HG03095 (cell line): ENCODE measurements at regions not wholly inside any gene's neighbourhood (a gene's known extent, or its start where the extent isn't known, plus 50 kb on each side); places are given as distances from the start of the nearest gene placed in this dataset.
"Not testable (repeated sequence)": the region's sequence is repeated elsewhere in the genome, so short reads cannot be mapped to it uniquely, and the experiment has no call there.

Experiments
- ATAC-seq: cut with Tn5 transposase; IDR thresholded peaks from one replicate; pipeline ENCODE4 v1.9.1; 2021; ENCODE audit warnings: moderate library complexity; ENCODE audit not compliant: unreplicated experiment

DNA sequence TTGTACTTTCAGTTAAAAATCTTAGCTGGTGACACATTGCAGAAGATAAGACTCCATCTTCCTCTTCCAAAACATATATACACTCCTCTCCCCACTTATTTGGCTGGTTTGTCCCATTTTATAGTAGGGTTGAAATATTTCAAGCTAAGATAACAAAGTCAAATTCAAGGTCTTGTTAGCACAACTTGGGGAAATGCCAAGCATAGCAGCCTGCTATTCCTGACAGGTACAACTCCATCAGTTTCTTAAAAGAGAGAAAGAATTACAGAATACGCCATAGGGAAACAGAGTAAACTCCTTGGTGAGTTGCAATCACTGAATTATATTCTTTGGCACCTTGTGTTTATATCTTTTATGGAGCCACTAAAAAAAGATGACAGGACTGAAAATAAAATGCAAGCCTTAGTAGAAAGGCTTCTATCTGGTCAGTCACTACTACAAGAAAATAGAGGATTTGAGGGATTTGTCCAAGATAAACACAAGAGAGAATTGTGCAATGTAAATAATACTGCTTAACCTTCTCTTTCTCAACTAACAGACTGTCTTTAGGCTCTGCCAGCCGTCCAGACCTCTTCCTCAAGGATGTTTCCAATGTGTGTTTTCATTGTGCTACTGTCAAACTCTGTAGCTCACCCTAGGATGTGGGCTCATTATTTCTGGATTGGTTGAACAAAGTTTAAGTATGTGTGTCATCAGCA, 170.3 kb downstream of the VEGFC start:
- ATAC-seq, result no peak

DNA sequence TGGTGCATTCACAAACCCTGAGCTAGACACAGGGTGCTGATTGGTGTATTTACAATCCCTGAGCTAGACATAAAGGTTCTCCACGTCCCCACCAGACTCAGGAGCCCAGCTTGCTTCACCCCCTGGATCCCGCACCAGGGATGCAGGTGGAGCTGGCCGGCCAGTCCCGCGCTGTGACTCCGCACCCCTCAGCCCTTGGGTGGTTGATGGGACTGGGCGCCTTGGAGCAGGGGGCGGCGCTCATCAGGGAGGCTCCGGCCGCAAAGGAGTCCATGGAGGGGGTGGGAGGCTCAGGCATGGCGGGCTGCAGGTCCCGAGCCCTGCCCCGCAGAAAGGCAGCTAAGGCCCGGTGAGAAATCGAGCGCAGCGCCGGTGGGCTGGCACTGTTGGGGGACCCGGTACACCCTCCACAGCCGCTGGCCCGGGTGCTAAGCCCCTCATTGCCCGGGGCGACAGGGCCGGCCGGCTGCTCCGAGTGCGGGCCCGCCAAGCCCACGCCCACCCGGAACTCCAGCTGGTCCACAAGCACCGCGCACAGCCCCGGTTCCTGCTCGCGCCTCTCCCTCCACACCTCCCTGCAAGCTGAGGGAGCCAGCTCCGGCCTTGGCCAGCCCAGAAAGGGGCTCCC, 167.6 kb downstream of the VEGFC start:
- not testable (repeated sequence) for ATAC-seq

- ATAC-seq, result no peak
Observed at GRCh38 chr4:176627916-176628315, 164.8 kb downstream of the VEGFC start.

DNA sequence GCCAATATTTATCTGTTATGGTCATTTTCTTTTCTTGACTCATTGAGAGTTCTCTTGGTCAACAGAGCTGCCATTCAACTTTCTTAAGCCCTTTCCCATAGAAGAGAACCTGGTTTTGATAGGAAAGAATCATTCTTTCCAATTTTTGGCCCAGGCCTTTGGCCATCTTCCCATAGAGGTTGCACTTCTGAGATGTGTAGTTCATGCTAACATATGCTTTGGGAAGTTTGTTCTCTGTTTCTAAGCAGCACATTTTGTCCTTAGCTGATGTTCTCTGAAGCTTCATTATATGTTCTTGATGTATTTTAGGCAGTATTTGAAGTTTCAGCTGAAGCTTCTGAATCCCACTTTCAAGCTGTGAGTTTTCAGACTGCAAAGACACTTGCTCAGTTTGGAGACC, 161.1 kb downstream of the VEGFC start:
- ATAC-seq, result no peak
